ENCODE measurements at regions not wholly inside any gene's neighbourhood (a gene's known extent, or its start where the extent isn't known, plus 50 kb on each side); places are given as distances from the start of the nearest gene placed in this dataset.
"Not testable (repeated sequence)": the region's sequence is repeated elsewhere in the genome, so short reads cannot be mapped to it uniquely, and the experiment has no call there.

- no peak overlapping the region for H3K4me3 ChIP-seq (ENCODE audit: low read depth, low read length)
- in situ Hi-C loops (cut with HindIII; ENCODE audit: low sequenced_read_pairs): no loop called here
- TF ChIP-seq CTCF (IDR thresholded peaks at IDR 0.05; ENCODE audit: low read depth, low read length, missing control alignments): no peak
- DNase-seq (ENCODE audit: low read depth): no peak
These were observed 904.1 kb downstream of the OTOL1 start for GRCh38 chr3:162400697-162401096.

GRCh38 chr3:162411556-162411955 lies 914.9 kb downstream of the OTOL1 start:
- DNase-seq (ENCODE audit: low read depth); in situ Hi-C loops (cut with HindIII; ENCODE audit: low sequenced_read_pairs); H3K4me3 ChIP-seq (ENCODE audit: low read depth, low read length): not testable (repeated sequence)

- no peak overlapping the region for H3K4me3 ChIP-seq (ENCODE audit: low read depth, low read length)
- no peak for DNase-seq (ENCODE audit: low read depth)
- no peak for TF ChIP-seq CTCF (IDR thresholded peaks at IDR 0.05; ENCODE audit: low read depth, low read length, missing control alignments)
- in situ Hi-C loops (cut with HindIII; ENCODE audit: low sequenced_read_pairs): no loop called here
These were observed 925.1 kb downstream of the OTOL1 start for GRCh38 chr3:162421721-162422120.

- no peak for TF ChIP-seq CTCF (IDR thresholded peaks at IDR 0.05; ENCODE audit: low read depth, low read length, missing control alignments)
- no peak overlapping the region for H3K4me3 ChIP-seq (ENCODE audit: low read depth, low read length)
- DNase-seq (ENCODE audit: low read depth): no peak
- in situ Hi-C loops (cut with HindIII; ENCODE audit: low sequenced_read_pairs): no loop called here
These were observed 931.6 kb downstream of the OTOL1 start for GRCh38 chr3:162428192-162428591.

GRCh38 chr3:162435750-162436149 lies 939.1 kb downstream of the OTOL1 start:
- in situ Hi-C loops (cut with HindIII; ENCODE audit: low sequenced_read_pairs): loop anchor here (5.0 kb wide), 1 partner anchor 82 kb away; no protein-coding TSS in a partner anchor
- no peak for DNase-seq (ENCODE audit: low read depth)
- no peak overlapping the region for H3K4me3 ChIP-seq (ENCODE audit: low read depth, low read length)
- TF ChIP-seq CTCF (IDR thresholded peaks at IDR 0.05; ENCODE audit: low read depth, low read length, missing control alignments): no peak

- TF ChIP-seq CTCF (IDR thresholded peaks at IDR 0.05; ENCODE audit: low read depth, low read length, missing control alignments): no peak
- in situ Hi-C loops (cut with HindIII; ENCODE audit: low sequenced_read_pairs): loop anchor here (5.0 kb wide), 1 partner anchor 80 kb away; no protein-coding TSS in a partner anchor
- H3K4me3 ChIP-seq (ENCODE audit: low read depth, low read length): no peak overlapping the region
These were observed 940.2 kb downstream of the OTOL1 start for GRCh38 chr3:162436826-162437225.

GRCh38 chr3:162437480-162437879 lies 940.9 kb downstream of the OTOL1 start:
- in situ Hi-C loops (cut with HindIII; ENCODE audit: low sequenced_read_pairs): loop anchor here (5.0 kb wide), 1 partner anchor 80 kb away; no protein-coding TSS in a partner anchor
- no peak overlapping the region for H3K4me3 ChIP-seq (ENCODE audit: low read depth, low read length)
- TF ChIP-seq CTCF (IDR thresholded peaks at IDR 0.05; ENCODE audit: low read depth, low read length, missing control alignments): no peak
- DNase-seq (ENCODE audit: low read depth): no peak

More at GRCh38 chr3:162436826-162437225, 940.2 kb downstream of the OTOL1 start:
- DNase-seq (ENCODE audit: low read depth): no peak
